Muscle of arm (tissue), 1 donor: ENCODE measurements at regions not wholly inside any gene's neighbourhood (a gene's known extent, or its start where the extent isn't known, plus 50 kb on each side); places are given as distances from the start of the nearest gene placed in this dataset.

Source experiments
- DNase-seq: peaks from one replicate; pipeline ENCODE4 v3.0.0-alpha.2; 2013

GRCh38 chr19:28509079-28509895, 703.7 kb downstream of the UQCRFS1 start:
- no peak for DNase-seq

GRCh38 chr19:28508666-28509065, 704.3 kb downstream of the UQCRFS1 start:
- DNase-seq, result no peak

- DNase-seq, result no peak
Observed at GRCh38 chr19:28505933-28506332, 707.0 kb downstream of the UQCRFS1 start.

- DNase-seq, result no peak
Observed at GRCh38 chr19:28505134-28505533, 707.8 kb downstream of the UQCRFS1 start.

GRCh38 chr19:28504727-28505126, 708.2 kb downstream of the UQCRFS1 start:
- no peak for DNase-seq

- no peak for DNase-seq
Observed at GRCh38 chr19:28504139-28504538, 708.8 kb downstream of the UQCRFS1 start.

- DNase-seq, result no peak
Observed at GRCh38 chr19:28502879-28503734, 709.8 kb downstream of the UQCRFS1 start.

GRCh38 chr19:28501976-28502375, 711.0 kb downstream of the UQCRFS1 start:
- DNase-seq, result no peak

GRCh38 chr19:28500982-28501630, 711.8 kb downstream of the UQCRFS1 start:
- DNase-seq, result no peak

- no peak for DNase-seq
Observed at GRCh38 chr19:28500296-28500695, 712.7 kb downstream of the UQCRFS1 start.

- DNase-seq, result no peak
Observed at GRCh38 chr19:28498404-28498976, 714.5 kb downstream of the UQCRFS1 start.

GRCh38 chr19:28497887-28498286, 715.1 kb downstream of the UQCRFS1 start:
- no peak for DNase-seq

- no peak for DNase-seq
Observed at GRCh38 chr19:28497137-28497536, 715.8 kb downstream of the UQCRFS1 start.

- no peak for DNase-seq
Observed at GRCh38 chr19:28495046-28495445, 717.9 kb downstream of the UQCRFS1 start.

- no peak for DNase-seq
Observed at GRCh38 chr19:28494461-28494860, 718.5 kb downstream of the UQCRFS1 start.

GRCh38 chr19:28493884-28494283, 719.1 kb downstream of the UQCRFS1 start:
- no peak for DNase-seq

- no peak for DNase-seq
Observed at GRCh38 chr19:28492621-28493020, 720.3 kb downstream of the UQCRFS1 start.

GRCh38 chr19:28492201-28492600, 720.8 kb downstream of the UQCRFS1 start:
- DNase-seq, result no peak

GRCh38 chr19:28489776-28490175, 723.2 kb downstream of the UQCRFS1 start:
- no peak for DNase-seq

- no peak for DNase-seq
Observed at GRCh38 chr19:28489126-28489660, 723.8 kb downstream of the UQCRFS1 start.

GRCh38 chr19:28487999-28488398, 725.0 kb downstream of the UQCRFS1 start:
- no peak for DNase-seq

GRCh38 chr19:28486926-28487325, 726.0 kb downstream of the UQCRFS1 start:
- DNase-seq, result no peak
